ENCODE measurements at regions not wholly inside any gene's neighbourhood (a gene's known extent, or its start where the extent isn't known, plus 50 kb on each side); places are given as distances from the start of the nearest gene placed in this dataset.

DNA sequence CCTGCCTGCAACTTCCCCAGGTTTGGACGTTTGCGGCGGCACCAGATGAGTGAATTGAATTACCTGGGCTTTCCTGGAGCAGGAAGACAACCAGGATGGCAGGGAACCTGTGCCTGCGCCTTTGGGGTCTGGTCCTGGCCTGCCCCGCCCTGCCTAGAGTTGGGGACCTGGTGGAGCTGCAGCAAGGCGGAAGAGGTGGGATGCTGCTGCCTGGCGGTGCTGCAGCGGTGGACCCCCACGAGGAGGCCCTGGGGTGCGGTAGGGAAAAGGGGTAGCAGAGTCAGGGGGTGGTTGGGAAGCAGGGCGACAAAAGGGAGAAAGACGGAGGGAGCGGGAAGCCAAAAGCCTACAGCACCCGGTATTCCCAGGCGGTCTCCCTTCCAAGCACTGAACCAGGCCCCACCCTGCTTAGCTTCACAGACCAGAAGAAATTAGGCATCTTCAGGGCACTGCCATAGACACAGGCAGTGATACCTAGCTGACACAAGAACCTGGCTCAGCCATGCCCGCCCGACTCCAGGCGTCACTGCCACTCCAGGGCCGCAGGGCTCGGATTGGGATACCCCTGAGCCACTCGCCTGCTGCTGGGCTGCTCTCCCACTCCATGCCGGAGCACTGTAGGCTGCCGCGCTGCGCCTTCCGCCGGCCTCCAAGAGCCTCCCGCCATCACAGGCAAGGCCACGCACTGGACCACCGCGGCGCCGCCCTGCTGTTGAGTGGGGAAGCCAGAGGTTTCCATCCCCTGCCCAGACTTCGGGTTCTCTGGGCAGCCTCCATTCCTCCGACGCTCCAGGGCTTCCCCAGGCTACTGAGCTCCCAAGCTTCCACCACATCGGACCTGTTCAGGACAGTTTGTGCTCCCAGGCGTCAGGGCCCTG, 155.2 kb upstream of the ALG10B start:
- no peak overlapping the region for H2BK120ac ChIP-seq (ENCODE audit: low read depth, low read length, poor library complexity, severe bottlenecking)
- no peak overlapping the region for H3K9ac ChIP-seq (ENCODE audit: extremely low read depth, insufficient read length, low read length)
- WGBS (ENCODE audit: extremely low coverage, insufficient read length, low lambda C conversion rate), result no CpG with 5 or more reads among the region's 38 CpGs
- no peak overlapping the region for H2BK12ac ChIP-seq (ENCODE audit: insufficient read length, low read depth, low read length)
- no peak overlapping the region for H2BK20ac ChIP-seq (ENCODE audit: low read depth, low read length, poor library complexity, severe bottlenecking)
- H3K23ac ChIP-seq (ENCODE audit: insufficient read length, low read depth, low read length), result no peak overlapping the region
- no peak overlapping the region for H2BK15ac ChIP-seq (ENCODE audit: low read depth, low read length)
- no peak overlapping the region for H3K56ac ChIP-seq (ENCODE audit: insufficient read length, low read depth, low read length)
- no peak overlapping the region for H4K5ac ChIP-seq (ENCODE audit: insufficient read length, low read depth, low read length)
- H3K79me2 ChIP-seq (ENCODE audit: insufficient read depth, low read length), result no peaks in the 10 kb centered on the region
- H2BK5ac ChIP-seq (ENCODE audit: insufficient read length, low read length), result no peak overlapping the region
- Mint-ChIP-seq H3K27me3 (ENCODE audit: low read depth) (peaks cover 4% of the 10 kb centered on the region), H3K4me1 (no peaks in the 10 kb centered on the region), H3K9me3 (peaks cover 93 to 97% of the 10 kb centered on the region in 2 experiments), H3K4me3 (no peak overlapping the region), H3K27ac (no peak overlapping the region), H3K36me3 (ENCODE audit: insufficient read depth in 1 of 3, low read depth in 3 of 3) (peaks cover 9 to 18% (median 11%) of the 10 kb centered on the region in 3 experiments)
- H4K20me1 ChIP-seq (ENCODE audit: control insufficient read depth, insufficient read depth, insufficient read length), result no peaks in the 10 kb centered on the region
- H3T11ph ChIP-seq (ENCODE audit: low read length), result no peak overlapping the region
- no peak overlapping the region for H2AK5ac ChIP-seq (ENCODE audit: insufficient read length, low read length)
- no peak overlapping the region for H4K91ac ChIP-seq (ENCODE audit: insufficient read length, low read depth, low read length)
- H3K23me2 ChIP-seq (ENCODE audit: insufficient read length, low read depth, low read length, poor library complexity, severe bottlenecking), result no peaks in the 10 kb centered on the region
- H4K8ac ChIP-seq (replicated peaks; ENCODE audit: insufficient read length, low read depth, low read length), result no peak overlapping the region
- H2AFZ ChIP-seq (ENCODE audit: low read length), result no peak overlapping the region
- no peak overlapping the region for H3K18ac ChIP-seq (ENCODE audit: insufficient read length, low read depth, low read length)
- no peaks in the 10 kb centered on the region for H3K79me1 ChIP-seq (ENCODE audit: insufficient read depth, low read depth, low read length, poor library complexity, severe bottlenecking)
- no peak for DNase-seq
- no peak overlapping the region for H3K27ac ChIP-seq (ENCODE audit: insufficient read length, low read depth, low read length)
- H3K9me3 ChIP-seq (ENCODE audit: control insufficient read depth, low read depth, low read length), result peaks cover 89% of the 10 kb centered on the region
- TF ChIP-seq, protein P1, sequence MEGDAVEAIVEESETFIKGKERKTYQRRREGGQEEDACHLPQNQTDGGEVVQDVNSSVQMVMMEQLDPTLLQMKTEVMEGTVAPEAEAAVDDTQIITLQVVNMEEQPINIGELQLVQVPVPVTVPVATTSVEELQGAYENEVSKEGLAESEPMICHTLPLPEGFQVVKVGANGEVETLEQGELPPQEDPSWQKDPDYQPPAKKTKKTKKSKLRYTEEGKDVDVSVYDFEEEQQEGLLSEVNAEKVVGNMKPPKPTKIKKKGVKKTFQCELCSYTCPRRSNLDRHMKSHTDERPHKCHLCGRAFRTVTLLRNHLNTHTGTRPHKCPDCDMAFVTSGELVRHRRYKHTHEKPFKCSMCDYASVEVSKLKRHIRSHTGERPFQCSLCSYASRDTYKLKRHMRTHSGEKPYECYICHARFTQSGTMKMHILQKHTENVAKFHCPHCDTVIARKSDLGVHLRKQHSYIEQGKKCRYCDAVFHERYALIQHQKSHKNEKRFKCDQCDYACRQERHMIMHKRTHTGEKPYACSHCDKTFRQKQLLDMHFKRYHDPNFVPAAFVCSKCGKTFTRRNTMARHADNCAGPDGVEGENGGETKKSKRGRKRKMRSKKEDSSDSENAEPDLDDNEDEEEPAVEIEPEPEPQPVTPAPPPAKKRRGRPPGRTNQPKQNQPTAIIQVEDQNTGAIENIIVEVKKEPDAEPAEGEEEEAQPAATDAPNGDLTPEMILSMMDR (conservative IDR thresholded peaks at IDR 0.05), result no peak
- H3K4ac ChIP-seq (ENCODE audit: low read depth, low read length), result no peak overlapping the region
- no peak overlapping the region for H3K4me2 ChIP-seq (ENCODE audit: insufficient read depth, insufficient read length, low read length)
- H3K27me3 ChIP-seq (ENCODE audit: insufficient read depth, low read length), result no peaks in the 10 kb centered on the region
- H3K14ac ChIP-seq (ENCODE audit: insufficient read depth, low read length), result no peak overlapping the region
- H3K4me1 ChIP-seq (ENCODE audit: insufficient read depth, low read length), result no peaks in the 10 kb centered on the region
